Suprapubic skin (tissue), 4 donors: ENCODE measurements at regions not wholly inside any gene's neighbourhood (a gene's known extent, or its start where the extent isn't known, plus 50 kb on each side); places are given as distances from the start of the nearest gene placed in this dataset.
A peak's percentile ranks its signal among the peaks of the same experiment; 100 is the strongest.

Source experiments
- DNase-seq, 2 donors: peaks; one replicate each; pipeline ENCODE4 v3.0.0-alpha.2; 2019; ENCODE audit warnings: low spot score in 2 of 2
- H3K27ac ChIP-seq: fragments of 200-600 bp; sonication (generic); one replicate; pipeline ENCODE4 v1.5.1; 2019
- H3K27me3 ChIP-seq: fragments of 200-600 bp; sonication (generic); one replicate; pipeline ENCODE4 v1.5.1; 2019
- H3K36me3 ChIP-seq: fragments of 200-600 bp; sonication (generic); one replicate; pipeline ENCODE4 v1.5.1; 2019
- H3K4me1 ChIP-seq: fragments of 200-600 bp; sonication (generic); one replicate; pipeline ENCODE4 v1.5.1; 2019
- H3K4me3 ChIP-seq: fragments of 200-600 bp; sonication (generic); one replicate; pipeline ENCODE4 v1.5.1; 2019; ENCODE audit warnings: mild to moderate bottlenecking
- H3K9me3 ChIP-seq: fragments of 200-600 bp; sonication (generic); one replicate; pipeline ENCODE4 v1.5.1; 2019
- CTCF ChIP-seq, 2 donors: fragments of 200-600 bp in 1 of 2; fragments of 450-650 bp in 1 of 2; sonication (generic) in 1 of 2; IDR thresholded peaks; one replicate each; pipeline ENCODE4 v1.5.1; 2016 to 2019; ENCODE audit warnings: antibody characterized with exemption in 2 of 2, mild to moderate bottlenecking in 1 of 2, moderate library complexity in 1 of 2
- EP300 ChIP-seq: sonication (generic); formaldehyde crosslinking; IDR thresholded peaks from one replicate; pipeline ENCODE4 v1.6.1; 2017; ENCODE audit warnings: antibody characterized with exemption
- POLR2A ChIP-seq, 2 donors: fragments of 450-650 bp; IDR thresholded peaks; one replicate each; pipeline ENCODE4 v1.6.1; 2017; ENCODE audit warnings: antibody characterized with exemption in 2 of 2, mild to moderate bottlenecking in 2 of 2, moderate library complexity in 2 of 2
- POLR2AphosphoS5 ChIP-seq, 3 donors: sonication (generic); formaldehyde crosslinking; IDR thresholded peaks; one replicate each; pipeline ENCODE4 v1.6.1; 2017; ENCODE audit warnings: antibody characterized with exemption in 3 of 3
- WGBS: methylation state at CpG from one replicate; pipeline ENCODE4 v1.1.5; 2018; 5-methylcytosine and 5-hydroxymethylcytosine counted together

- H3K9me3 ChIP-seq: no peaks in the 10 kb centered on the region
- H3K27ac ChIP-seq: peak overlapping the region; percentile 52
- H3K27me3 ChIP-seq: no peaks in the 10 kb centered on the region
- 56% methylated on average over 6 of the region's 6 CpGs for WGBS
- peaks cover 4% of the 10 kb centered on the region for H3K4me1 ChIP-seq
- TF ChIP-seq EP300 (no peak), POLR2AphosphoS5 (IDR thresholded peaks at IDR 0.05) (no peak), CTCF (IDR thresholded peaks at IDR 0.05) (no peak)
- H3K4me3 ChIP-seq: no peak overlapping the region
- no peak for DNase-seq
- H3K36me3 ChIP-seq: no peaks in the 10 kb centered on the region
Measured at GRCh38 chr7:46007990-46008643, 87.0 kb upstream of the IGFBP3 start.

GRCh38 chr7:46007194-46007593, 86.1 kb upstream of the IGFBP3 start:
- peaks cover 4% of the 10 kb centered on the region for H3K4me1 ChIP-seq
- TF ChIP-seq EP300 (no peak), POLR2A (IDR thresholded peaks at IDR 0.05) (no peak), CTCF (IDR thresholded peaks at IDR 0.05) (no peak), POLR2AphosphoS5 (IDR thresholded peaks at IDR 0.05) (no peak)
- 75% methylated on average over 2 of the region's 2 CpGs for WGBS
- H3K27me3 ChIP-seq: no peaks in the 10 kb centered on the region
- H3K27ac ChIP-seq: peak overlapping the region; percentile 52
- H3K36me3 ChIP-seq: no peaks in the 10 kb centered on the region
- H3K9me3 ChIP-seq: no peaks in the 10 kb centered on the region
- no peak for DNase-seq
- no peak overlapping the region for H3K4me3 ChIP-seq

DNA sequence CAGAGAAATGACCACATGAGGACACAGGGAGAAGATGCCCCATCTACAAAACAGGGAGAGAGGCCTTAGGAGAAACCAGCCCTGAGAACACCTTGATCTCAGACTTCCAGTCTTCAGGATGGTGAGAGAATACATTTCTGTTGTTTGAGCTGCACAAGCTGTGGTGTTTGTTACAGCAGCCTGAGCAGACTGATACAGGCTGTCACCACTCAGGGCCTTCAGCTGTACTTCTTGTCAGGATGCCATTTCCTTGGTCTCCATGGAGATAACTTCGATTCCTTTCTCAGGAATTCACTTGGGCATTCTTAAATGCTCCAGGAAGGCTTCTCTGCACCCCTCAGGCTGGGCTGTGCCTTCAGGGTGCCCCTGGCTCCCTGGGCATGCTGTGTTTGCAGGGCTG, 85.7 kb upstream of the IGFBP3 start:
- Histone ChIP-seq H3K36me3 (no peaks in the 10 kb centered on the region), H3K4me1 (peaks cover 4% of the 10 kb centered on the region), H3K27me3 (no peaks in the 10 kb centered on the region), H3K27ac (no peak overlapping the region), H3K4me3 (no peak overlapping the region), H3K9me3 (no peaks in the 10 kb centered on the region)
- 56% methylated on average over 1 of the region's 1 CpG for WGBS
- no peak for TF ChIP-seq POLR2AphosphoS5 (IDR thresholded peaks at IDR 0.05)
- TF ChIP-seq EP300: no peak
- no peak for TF ChIP-seq CTCF (IDR thresholded peaks at IDR 0.05)
- no peak for TF ChIP-seq POLR2A (IDR thresholded peaks at IDR 0.05)
- no peak for DNase-seq

DNA sequence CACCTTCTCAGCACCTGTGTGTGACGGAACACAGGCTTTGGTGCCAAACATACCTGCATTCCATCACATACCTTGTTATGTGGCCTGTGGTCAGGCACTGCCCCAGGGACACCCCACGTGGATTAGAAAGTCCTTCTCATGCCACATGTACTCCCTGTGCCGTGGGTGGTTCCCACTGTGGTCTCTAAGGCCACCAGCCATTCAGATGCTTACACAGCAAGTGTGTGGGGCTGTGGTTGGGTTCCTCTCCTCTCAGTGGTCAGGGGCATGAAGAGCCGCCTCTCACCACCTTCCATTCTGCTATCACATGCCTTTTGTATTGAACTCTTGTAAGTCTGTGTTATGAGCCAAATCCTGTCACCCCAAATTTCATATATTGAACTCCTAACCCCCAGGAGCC, 85.1 kb upstream of the IGFBP3 start:
- no peaks in the 10 kb centered on the region for H3K27me3 ChIP-seq
- H3K27ac ChIP-seq: no peak overlapping the region
- no peak for DNase-seq
- WGBS: 89% methylated on average over 4 of the region's 4 CpGs
- H3K4me1 ChIP-seq: peaks cover 4% of the 10 kb centered on the region
- TF ChIP-seq POLR2AphosphoS5 (IDR thresholded peaks at IDR 0.05): no peak
- TF ChIP-seq EP300: no peak
- TF ChIP-seq CTCF (IDR thresholded peaks at IDR 0.05): no peak
- TF ChIP-seq POLR2A (IDR thresholded peaks at IDR 0.05): no peak
- H3K9me3 ChIP-seq: no peaks in the 10 kb centered on the region
- no peaks in the 10 kb centered on the region for H3K36me3 ChIP-seq
- H3K4me3 ChIP-seq: no peak overlapping the region

DNA sequence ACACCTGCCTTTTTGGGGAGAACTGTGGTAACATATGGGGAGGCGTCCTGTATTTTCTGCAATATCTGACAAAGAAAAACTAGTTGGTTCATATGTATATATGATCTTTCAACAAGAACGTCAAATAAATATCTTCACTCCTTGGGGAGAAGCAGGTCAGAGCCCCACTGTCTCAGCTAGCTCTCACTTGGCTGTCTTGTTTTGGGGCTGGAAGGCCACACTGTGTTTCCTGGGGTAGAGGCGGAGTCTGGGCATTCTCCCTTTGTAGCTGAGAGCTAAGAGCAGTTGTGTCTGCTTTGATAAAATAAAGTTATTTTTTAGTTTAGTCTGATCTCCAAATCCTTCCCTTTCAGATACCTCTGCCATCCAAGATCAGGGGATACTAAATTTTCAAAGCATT, 83.9 kb upstream of the IGFBP3 start:
- Histone ChIP-seq H3K9me3 (no peaks in the 10 kb centered on the region), H3K27me3 (no peaks in the 10 kb centered on the region), H3K27ac (no peak overlapping the region), H3K36me3 (no peaks in the 10 kb centered on the region), H3K4me3 (no peak overlapping the region), H3K4me1 (peaks cover 4% of the 10 kb centered on the region)
- DNase-seq: no peak
- 88% methylated on average over 3 of the region's 3 CpGs for WGBS
- TF ChIP-seq POLR2AphosphoS5 (IDR thresholded peaks at IDR 0.05) (no peak), POLR2A (IDR thresholded peaks at IDR 0.05) (no peak)
